ENCODE measurements at regions not wholly inside any gene's neighbourhood (a gene's known extent, or its start where the extent isn't known, plus 50 kb on each side); places are given as distances from the start of the nearest gene placed in this dataset.

DNA sequence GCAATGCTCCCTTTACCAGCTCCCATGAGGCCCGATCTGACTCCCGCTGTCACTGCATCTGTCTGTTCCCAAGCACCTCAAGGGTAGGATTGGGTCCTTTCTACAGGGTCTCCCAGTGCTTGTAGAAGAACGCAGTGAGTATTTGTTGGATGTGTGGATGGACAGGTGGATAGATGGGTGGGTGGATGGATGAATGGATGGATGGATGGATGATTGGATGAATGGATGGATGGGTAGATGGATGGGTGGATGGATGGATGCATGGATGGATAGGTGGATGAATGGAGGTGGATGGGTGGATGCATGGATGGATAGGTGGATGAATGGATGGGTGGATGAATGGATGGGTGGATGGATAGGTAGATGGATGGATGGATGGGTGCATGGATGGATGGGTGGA is 91.6 kb downstream of the HS1BP3 start:
- no peak for TF ChIP-seq RAD21 (IDR thresholded peaks at IDR 0.05; ENCODE audit: low read length)
- no peak for TF ChIP-seq POLR2A (IDR thresholded peaks at IDR 0.05; ENCODE audit: low read depth, low read length)
- TF ChIP-seq, protein P1, sequence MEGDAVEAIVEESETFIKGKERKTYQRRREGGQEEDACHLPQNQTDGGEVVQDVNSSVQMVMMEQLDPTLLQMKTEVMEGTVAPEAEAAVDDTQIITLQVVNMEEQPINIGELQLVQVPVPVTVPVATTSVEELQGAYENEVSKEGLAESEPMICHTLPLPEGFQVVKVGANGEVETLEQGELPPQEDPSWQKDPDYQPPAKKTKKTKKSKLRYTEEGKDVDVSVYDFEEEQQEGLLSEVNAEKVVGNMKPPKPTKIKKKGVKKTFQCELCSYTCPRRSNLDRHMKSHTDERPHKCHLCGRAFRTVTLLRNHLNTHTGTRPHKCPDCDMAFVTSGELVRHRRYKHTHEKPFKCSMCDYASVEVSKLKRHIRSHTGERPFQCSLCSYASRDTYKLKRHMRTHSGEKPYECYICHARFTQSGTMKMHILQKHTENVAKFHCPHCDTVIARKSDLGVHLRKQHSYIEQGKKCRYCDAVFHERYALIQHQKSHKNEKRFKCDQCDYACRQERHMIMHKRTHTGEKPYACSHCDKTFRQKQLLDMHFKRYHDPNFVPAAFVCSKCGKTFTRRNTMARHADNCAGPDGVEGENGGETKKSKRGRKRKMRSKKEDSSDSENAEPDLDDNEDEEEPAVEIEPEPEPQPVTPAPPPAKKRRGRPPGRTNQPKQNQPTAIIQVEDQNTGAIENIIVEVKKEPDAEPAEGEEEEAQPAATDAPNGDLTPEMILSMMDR (conservative IDR thresholded peaks at IDR 0.05; ENCODE audit: low read depth, low read length), result no peak
- TF ChIP-seq, protein P2, sequence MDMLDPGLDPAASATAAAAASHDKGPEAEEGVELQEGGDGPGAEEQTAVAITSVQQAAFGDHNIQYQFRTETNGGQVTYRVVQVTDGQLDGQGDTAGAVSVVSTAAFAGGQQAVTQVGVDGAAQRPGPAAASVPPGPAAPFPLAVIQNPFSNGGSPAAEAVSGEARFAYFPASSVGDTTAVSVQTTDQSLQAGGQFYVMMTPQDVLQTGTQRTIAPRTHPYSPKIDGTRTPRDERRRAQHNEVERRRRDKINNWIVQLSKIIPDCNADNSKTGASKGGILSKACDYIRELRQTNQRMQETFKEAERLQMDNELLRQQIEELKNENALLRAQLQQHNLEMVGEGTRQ (IDR thresholded peaks at IDR 0.05; ENCODE audit: low read depth, low read length), result no peak
- TF ChIP-seq FOS (IDR thresholded peaks at IDR 0.05; ENCODE audit: low read depth, low read length), result no peak
